ENCODE measurements at regions not wholly inside any gene's neighbourhood (a gene's known extent, or its start where the extent isn't known, plus 50 kb on each side); places are given as distances from the start of the nearest gene placed in this dataset.

- DNase-seq (ENCODE audit: low spot score) (no peak), ATAC-seq (ENCODE audit: low FRiP score) (no peak)
- no peak for TF ChIP-seq CTCF (IDR thresholded peaks at IDR 0.05)
Observed at GRCh38 chr9:22238809-22239684, 207.6 kb upstream of the DMRTA1 start.

- ATAC-seq (ENCODE audit: low FRiP score) (no peak), DNase-seq (ENCODE audit: low spot score) (no peak)
- no peak for TF ChIP-seq CTCF (IDR thresholded peaks at IDR 0.05)
Observed at GRCh38 chr9:22240619-22241018, 206.0 kb upstream of the DMRTA1 start.

GRCh38 chr9:22241024-22241423, 205.6 kb upstream of the DMRTA1 start:
- ATAC-seq (ENCODE audit: low FRiP score), result no peak
- no peak for TF ChIP-seq CTCF (IDR thresholded peaks at IDR 0.05)

GRCh38 chr9:22241611-22242010, 205.0 kb upstream of the DMRTA1 start:
- TF ChIP-seq CTCF (IDR thresholded peaks at IDR 0.05), result no peak
- DNase-seq (ENCODE audit: low spot score) (no peak), ATAC-seq (ENCODE audit: low FRiP score) (no peak)

More at GRCh38 chr9:22241024-22241423, 205.6 kb upstream of the DMRTA1 start:
- no peak for DNase-seq (ENCODE audit: low spot score)

GRCh38 chr9:22244139-22245011, 202.2 kb upstream of the DMRTA1 start:
- DNase-seq (ENCODE audit: low spot score) (no peak), ATAC-seq (ENCODE audit: low FRiP score) (no peak)
- TF ChIP-seq CTCF (IDR thresholded peaks at IDR 0.05), result no peak

- ATAC-seq (ENCODE audit: low FRiP score), result no peak
- no peak for DNase-seq (ENCODE audit: low spot score)
- no peak for TF ChIP-seq CTCF (IDR thresholded peaks at IDR 0.05)
Observed at GRCh38 chr9:22255337-22255736, 191.3 kb upstream of the DMRTA1 start.

Data from omental fat pad (tissue), 3 donors.